NCI-H2081 (cell line): ENCODE measurements at regions not wholly inside any gene's neighbourhood (a gene's known extent, or its start where the extent isn't known, plus 50 kb on each side); places are given as distances from the start of the nearest gene placed in this dataset.
"Not testable (repeated sequence)": the region's sequence is repeated elsewhere in the genome, so short reads cannot be mapped to it uniquely, and the experiment has no call there.

Experiments used
- DNase-seq, 2 experiments: peaks; one replicate each; lab custom pipeline; 2025; lab: John Stamatoyannopoulos, UW

- peak; percentile 14 to 27 for DNase-seq
These were observed 254.0 kb upstream of the USP15 start for GRCh38 chr12:62006076-62006732.

GRCh38 chr12:62008703-62009102 lies 251.5 kb upstream of the USP15 start:
- no peak for DNase-seq

DNA sequence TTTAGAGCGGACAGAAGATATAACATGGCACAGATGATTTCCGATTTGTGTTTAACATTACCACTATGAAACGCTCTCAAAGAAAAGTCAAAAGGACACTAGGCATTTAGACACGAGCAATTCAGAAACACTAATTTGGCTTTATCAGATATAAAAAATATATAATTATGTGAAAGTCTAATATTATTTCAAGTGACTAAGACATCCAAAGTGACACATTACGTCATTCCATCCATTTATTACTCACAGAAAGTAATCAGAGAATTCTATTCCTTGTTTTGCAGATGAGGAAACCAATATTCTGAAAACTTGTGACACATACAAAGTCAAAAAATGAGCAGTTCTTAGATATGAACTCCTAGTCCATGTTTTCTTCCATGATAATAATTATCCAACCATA lies 250.8 kb upstream of the USP15 start:
- DNase-seq = no peak

DNA sequence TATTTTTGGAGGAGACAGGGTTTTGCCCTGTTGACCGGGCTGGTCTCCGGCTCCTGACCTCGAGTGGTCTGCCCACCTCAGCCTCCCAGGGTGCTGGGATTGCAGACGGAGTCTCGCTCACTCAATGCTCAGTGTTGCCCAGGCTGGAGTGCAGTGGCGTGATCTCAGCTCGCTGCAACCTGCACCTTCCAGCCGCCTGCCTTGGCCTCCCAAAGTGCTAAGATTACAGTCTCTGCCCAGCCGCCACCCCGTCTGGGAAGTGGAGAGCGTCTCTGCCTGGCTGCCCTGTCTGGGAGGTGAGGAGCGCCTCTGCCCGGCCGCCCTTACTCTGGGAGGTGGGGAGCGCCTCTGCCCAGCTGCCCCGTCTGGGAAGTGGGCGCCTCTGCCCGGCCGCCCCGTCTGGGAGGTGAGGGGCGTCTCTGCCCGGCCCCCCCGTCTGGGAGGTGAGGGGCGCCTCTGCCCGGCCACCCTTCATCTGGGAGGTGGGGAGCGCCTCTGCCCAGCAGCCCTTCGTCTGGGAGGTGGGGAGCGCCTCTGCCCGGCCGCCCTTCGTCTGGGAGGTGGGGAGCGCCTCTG lies 249.8 kb upstream of the USP15 start:
- not testable (repeated sequence) for DNase-seq

GRCh38 chr12:62010973-62011372 lies 249.2 kb upstream of the USP15 start:
- not testable (repeated sequence) for DNase-seq

DNA sequence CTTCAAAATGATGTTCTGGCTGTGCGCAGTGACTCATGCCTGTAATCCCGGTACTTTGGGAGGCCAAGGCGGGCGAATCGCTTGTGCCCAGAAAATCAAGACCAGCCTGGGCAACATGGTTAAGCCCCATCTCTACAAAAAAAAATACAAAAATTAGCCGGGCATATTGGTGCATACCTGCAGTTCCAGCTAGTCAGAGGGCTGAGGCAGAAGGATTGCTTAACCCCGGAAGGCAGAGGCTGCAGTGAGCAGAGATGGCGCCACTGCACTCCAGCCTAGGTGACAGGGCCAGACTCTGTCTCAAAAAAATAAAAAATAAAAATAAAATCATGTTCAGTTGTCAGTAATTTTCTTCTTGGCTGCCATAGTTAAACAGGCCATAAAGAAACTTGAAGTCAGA lies 245.9 kb upstream of the USP15 start:
- DNase-seq = no peak

GRCh38 chr12:62016021-62016420 lies 244.2 kb upstream of the USP15 start:
- DNase-seq = no peak

DNA sequence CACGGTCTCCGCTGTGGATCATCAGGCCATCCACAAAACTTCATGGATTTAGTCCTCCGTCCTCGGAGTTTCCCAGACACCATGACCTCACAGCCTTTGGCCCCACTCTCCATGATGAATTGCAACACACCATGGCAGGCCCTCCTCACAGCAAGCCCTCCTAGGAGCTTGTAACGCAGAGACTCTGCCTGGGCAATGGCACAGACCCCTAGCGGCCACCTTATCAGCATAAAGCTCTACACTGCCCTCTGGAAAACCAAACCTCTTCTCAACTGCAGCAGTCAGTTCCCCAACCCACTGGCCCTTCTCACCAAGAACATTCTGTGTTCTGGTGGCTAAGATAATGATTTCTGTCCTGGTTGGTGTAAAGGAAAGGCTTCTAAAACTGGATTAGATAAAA lies 238.4 kb upstream of the USP15 start:
- DNase-seq = no peak

DNA sequence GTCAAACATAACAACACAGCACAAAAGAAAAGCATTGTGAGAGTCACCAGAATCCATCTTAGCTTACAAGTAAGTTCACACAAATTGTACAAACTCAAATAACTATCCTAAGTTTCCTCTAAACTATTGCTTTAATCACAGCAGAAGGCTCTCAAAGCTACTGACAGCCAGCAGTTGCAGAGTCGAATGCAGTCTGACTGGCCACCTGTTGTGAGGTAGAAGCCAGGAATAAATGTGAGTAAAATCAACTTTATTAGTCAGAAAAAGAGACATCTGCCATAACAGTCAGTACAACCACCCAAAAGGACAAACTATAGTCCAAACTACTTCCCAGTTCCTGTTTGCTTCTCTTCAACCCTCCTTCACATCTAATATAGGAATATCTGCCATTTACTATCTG lies 231.7 kb upstream of the USP15 start:
- no peak for DNase-seq

DNA sequence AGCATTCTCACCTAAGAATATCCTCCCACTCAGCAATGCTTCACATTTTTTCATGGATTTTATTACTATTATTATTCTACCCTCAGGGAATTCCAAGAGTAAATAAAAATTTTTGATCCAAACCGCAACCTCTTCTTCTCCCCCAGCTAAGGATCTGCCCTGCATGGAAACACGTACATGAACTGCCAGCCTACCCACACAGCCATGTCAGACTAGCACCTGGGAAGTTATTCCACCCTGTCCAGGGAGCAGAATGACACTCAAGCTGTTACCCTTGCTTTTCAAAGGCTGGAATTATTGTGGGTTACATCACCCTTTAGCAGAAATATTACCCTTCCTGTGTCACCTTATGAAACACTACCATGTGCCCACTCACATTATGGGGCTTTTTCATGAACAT lies 227.3 kb upstream of the USP15 start:
- no peak for DNase-seq

- peak in 1 of 2 experiments; percentile 53 for DNase-seq
These were observed 215.6 kb upstream of the USP15 start for GRCh38 chr12:62044450-62045135.

DNA sequence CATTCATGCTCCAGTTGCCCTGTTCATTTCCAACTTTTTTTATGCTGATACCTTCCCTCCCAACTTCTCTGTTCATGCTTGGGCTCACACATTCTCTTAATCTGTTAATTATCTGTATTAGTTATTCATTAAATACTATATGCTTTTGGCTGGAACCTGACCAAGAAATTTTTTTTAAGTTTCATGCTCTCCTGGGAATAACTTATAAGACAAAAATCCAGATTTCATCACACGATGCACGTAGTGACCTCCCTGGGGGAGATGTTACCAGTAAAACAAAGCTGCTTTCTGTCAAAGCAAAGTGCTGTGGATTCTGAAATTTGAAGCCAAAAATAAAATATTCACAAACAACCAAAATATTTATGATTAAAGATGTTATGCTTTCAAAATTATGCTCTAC lies 215.0 kb upstream of the USP15 start:
- DNase-seq = no peak

DNA sequence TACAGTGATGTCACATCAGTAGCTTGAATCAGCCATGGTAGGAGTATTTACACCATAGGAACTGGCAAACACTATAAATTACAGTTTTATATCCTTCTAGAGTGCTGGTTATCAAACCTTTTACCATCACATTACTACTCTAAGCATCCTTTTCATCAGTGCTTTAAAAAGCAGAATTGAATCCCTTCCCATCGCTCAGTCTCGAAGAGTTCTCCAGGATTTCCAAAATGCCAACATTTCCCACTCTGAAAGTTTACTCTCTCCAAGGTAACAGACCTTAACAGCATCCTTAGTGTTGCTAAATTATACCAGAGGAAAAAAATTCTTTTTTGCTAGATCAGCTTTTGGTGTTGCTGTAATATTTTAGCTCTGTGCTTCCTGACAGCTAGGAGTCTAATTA lies 209.4 kb upstream of the USP15 start:
- DNase-seq = no peak

- DNase-seq = no peak
These were observed 190.2 kb upstream of the USP15 start for GRCh38 chr12:62069976-62070375.

DNA sequence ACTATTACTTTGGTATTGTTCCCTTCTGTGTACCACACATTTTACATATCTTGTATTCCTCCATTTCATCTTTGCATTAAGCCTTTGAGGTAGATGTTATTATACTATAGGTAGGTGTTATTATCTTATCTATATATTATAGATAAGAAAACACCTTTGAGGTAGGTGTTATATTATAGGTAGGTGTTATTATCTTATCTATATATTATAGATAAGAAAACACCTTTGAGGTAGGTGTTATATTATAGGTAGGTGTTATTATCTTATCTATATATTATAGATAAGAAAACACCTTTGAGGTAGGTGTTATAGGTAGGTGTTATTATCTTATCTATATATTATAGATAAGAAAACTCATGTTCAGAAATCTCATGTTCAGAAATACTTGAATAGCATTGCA lies 187.0 kb upstream of the USP15 start:
- not testable (repeated sequence) for DNase-seq

GRCh38 chr12:62075870-62076269 lies 184.3 kb upstream of the USP15 start:
- no peak for DNase-seq

DNA sequence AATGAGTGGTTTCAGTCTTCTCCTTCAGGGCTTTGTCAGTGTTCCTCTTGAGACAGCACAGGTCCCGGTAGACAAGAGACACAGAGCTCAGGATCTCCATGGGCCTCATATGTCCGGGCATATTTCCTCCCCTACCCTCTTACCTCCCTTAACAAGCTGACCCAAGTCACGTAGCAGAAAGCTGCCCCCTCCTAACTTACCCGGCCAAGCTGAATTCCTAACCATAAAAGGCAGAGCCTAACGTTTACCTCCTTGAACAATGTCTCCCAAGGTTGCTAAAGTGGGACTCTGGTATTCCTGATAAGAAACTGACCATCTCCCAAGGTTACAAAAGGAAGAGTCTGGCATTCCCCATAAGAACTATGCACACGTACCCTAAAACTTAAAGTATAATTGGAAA lies 182.2 kb upstream of the USP15 start:
- no peak for DNase-seq

DNA sequence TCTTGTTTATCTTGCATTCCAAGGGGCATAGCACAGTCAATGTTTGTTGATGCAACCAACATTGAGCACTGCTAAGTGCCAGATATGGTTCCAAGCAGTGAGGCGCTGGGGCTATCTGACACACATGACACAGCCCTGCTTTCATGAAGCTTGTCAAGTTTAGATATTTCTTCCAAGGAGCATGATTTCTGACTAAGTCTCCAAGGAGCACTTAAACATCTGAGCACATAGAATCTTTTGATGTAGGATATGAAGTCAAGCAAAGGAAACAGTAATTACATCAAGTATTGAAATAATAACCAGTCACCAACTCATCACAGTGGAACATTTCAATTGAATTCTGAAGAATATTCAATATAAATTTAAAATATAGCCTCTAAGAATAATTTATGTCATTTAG lies 177.8 kb upstream of the USP15 start:
- no peak for DNase-seq

- no peak for DNase-seq
These were observed 162.1 kb upstream of the USP15 start for GRCh38 chr12:62098132-62098531.

- DNase-seq = no peak
These were observed 156.5 kb upstream of the USP15 start for GRCh38 chr12:62103748-62104147.

- no peak for DNase-seq
These were observed 153.5 kb upstream of the USP15 start for GRCh38 chr12:62106547-62107185.

GRCh38 chr12:62113366-62114011 lies 146.7 kb upstream of the USP15 start:
- DNase-seq = no peak

GRCh38 chr12:62116986-62117385 lies 143.2 kb upstream of the USP15 start:
- DNase-seq = no peak
